ENCODE measurements at regions not wholly inside any gene's neighbourhood (a gene's known extent, or its start where the extent isn't known, plus 50 kb on each side); places are given as distances from the start of the nearest gene placed in this dataset.

GRCh38 chr1:30605441-30605920 lies 117.9 kb downstream of the MATN1 start:
- ATAC-seq, result no peak
- TF ChIP-seq ZNF565 (CRISPR knock-in tag; conservative IDR thresholded peaks at IDR 0.05; ENCODE audit: low read depth), result no peak
- TF ChIP-seq SNAI2 (CRISPR knock-in tag; IDR thresholded peaks at IDR 0.05), result no peak

- TF ChIP-seq POU6F1 (CRISPR knock-in tag; IDR thresholded peaks at IDR 0.05; ENCODE audit: borderline replicate concordance, low read depth) (no peak), CSDC2 (CRISPR knock-in tag; IDR thresholded peaks at IDR 0.05) (no peak), PPARA (CRISPR knock-in tag; IDR thresholded peaks at IDR 0.05; ENCODE audit: borderline replicate concordance) (no peak)
- TF ChIP-seq, protein P1, sequence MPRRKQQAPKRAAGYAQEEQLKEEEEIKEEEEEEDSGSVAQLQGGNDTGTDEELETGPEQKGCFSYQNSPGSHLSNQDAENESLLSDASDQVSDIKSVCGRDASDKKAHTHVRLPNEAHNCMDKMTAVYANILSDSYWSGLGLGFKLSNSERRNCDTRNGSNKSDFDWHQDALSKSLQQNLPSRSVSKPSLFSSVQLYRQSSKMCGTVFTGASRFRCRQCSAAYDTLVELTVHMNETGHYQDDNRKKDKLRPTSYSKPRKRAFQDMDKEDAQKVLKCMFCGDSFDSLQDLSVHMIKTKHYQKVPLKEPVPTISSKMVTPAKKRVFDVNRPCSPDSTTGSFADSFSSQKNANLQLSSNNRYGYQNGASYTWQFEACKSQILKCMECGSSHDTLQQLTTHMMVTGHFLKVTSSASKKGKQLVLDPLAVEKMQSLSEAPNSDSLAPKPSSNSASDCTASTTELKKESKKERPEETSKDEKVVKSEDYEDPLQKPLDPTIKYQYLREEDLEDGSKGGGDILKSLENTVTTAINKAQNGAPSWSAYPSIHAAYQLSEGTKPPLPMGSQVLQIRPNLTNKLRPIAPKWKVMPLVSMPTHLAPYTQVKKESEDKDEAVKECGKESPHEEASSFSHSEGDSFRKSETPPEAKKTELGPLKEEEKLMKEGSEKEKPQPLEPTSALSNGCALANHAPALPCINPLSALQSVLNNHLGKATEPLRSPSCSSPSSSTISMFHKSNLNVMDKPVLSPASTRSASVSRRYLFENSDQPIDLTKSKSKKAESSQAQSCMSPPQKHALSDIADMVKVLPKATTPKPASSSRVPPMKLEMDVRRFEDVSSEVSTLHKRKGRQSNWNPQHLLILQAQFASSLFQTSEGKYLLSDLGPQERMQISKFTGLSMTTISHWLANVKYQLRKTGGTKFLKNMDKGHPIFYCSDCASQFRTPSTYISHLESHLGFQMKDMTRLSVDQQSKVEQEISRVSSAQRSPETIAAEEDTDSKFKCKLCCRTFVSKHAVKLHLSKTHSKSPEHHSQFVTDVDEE (CRISPR knock-in tag; IDR thresholded peaks at IDR 0.05), result no peak
- no peak for ATAC-seq
These were observed 118.5 kb downstream of the MATN1 start for GRCh38 chr1:30604801-30605440.

DNA sequence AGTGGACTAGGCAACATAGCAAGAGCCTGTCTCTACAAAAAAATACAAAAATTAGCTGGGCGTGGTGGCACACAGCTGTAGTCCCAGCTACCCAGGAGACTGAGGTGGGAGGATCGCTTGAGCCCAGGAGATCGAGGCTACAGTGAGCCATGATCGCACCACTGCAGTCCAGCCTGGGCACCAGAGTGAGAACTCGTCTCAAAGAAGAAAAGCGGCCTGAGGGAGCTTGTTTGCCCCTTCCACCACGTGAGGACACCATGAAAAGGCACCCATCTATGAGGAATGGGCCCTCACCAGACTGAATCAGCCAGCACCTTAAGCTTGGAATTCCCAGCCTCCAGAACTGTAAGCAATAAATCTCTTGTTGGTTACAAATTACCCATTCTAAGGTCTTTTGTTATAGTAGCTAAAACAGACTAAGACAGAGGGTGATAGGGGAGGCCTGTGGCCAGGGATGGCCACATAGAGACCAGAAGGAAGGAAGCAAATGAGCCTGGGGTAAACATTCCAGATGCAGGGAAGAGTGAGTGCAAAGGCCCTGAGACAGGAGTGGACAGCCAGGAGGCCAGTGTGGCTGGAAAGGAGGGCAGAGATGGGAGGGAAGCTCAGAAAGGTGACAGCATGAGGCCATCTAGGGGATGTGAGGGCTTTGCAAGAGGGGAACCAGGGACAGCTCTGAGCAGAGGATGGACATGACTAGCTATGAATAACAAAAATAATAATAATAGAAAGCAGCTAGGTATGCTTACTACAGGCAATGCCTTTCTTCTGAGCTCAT lies 120.1 kb downstream of the MATN1 start:
- TF ChIP-seq, protein P2, sequence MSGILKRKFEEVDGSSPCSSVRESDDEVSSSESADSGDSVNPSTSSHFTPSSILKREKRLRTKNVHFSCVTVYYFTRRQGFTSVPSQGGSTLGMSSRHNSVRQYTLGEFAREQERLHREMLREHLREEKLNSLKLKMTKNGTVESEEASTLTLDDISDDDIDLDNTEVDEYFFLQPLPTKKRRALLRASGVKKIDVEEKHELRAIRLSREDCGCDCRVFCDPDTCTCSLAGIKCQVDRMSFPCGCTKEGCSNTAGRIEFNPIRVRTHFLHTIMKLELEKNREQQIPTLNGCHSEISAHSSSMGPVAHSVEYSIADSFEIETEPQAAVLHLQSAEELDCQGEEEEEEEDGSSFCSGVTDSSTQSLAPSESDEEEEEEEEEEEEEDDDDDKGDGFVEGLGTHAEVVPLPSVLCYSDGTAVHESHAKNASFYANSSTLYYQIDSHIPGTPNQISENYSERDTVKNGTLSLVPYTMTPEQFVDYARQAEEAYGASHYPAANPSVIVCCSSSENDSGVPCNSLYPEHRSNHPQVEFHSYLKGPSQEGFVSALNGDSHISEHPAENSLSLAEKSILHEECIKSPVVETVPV (CRISPR knock-in tag; IDR thresholded peaks at IDR 0.05), result no peak
- TF ChIP-seq PATZ1 (CRISPR knock-in tag; IDR thresholded peaks at IDR 0.05; ENCODE audit: borderline replicate concordance), result no peak
- no peak for ATAC-seq

- no peak for ATAC-seq
- TF ChIP-seq ARNTL (CRISPR knock-in tag; IDR thresholded peaks at IDR 0.05; ENCODE audit: borderline replicate concordance, low read depth), result no peak
- TF ChIP-seq SNAI2 (CRISPR knock-in tag; IDR thresholded peaks at IDR 0.05), result no peak
- no peak for TF ChIP-seq CREB5 (CRISPR knock-in tag; IDR thresholded peaks at IDR 0.05; ENCODE audit: low read depth)
- TF ChIP-seq ZNF70 (CRISPR knock-in tag; IDR thresholded peaks at IDR 0.05), result no peak
- TF ChIP-seq BACH2 (CRISPR knock-in tag; IDR thresholded peaks at IDR 0.05; ENCODE audit: borderline replicate concordance), result no peak
- TF ChIP-seq OSR1 (CRISPR knock-in tag; IDR thresholded peaks at IDR 0.05), result no peak
- TF ChIP-seq ISL1 (CRISPR knock-in tag; IDR thresholded peaks at IDR 0.05), result no peak
- no peak for TF ChIP-seq ZFP3 (CRISPR knock-in tag; IDR thresholded peaks at IDR 0.05)
- TF ChIP-seq, protein P1 (CRISPR knock-in tag; IDR thresholded peaks at IDR 0.05), result no peak
- no peak for TF ChIP-seq TOX (CRISPR knock-in tag; IDR thresholded peaks at IDR 0.05; ENCODE audit: borderline replicate concordance)
- no peak for TF ChIP-seq ESRRG (CRISPR knock-in tag; IDR thresholded peaks at IDR 0.05)
- TF ChIP-seq PATZ1 (CRISPR knock-in tag; IDR thresholded peaks at IDR 0.05; ENCODE audit: borderline replicate concordance), result no peak
- no peak for TF ChIP-seq GLIS3 (CRISPR knock-in tag; IDR thresholded peaks at IDR 0.05)
- no peak for TF ChIP-seq RARB (CRISPR knock-in tag; IDR thresholded peaks at IDR 0.05)
These were observed 121.9 kb downstream of the MATN1 start for GRCh38 chr1:30601316-30602085.
